Karpas-422 (cell line): ENCODE measurements at regions not wholly inside any gene's neighbourhood (a gene's known extent, or its start where the extent isn't known, plus 50 kb on each side); places are given as distances from the start of the nearest gene placed in this dataset.

Experiments
- DNase-seq: peaks from one replicate; pipeline ENCODE4 v3.0.0-alpha.2; 2015
- H2AFZ ChIP-seq: fragments of 200-600 bp; sonication (generic); 2 replicates; pipeline ENCODE4 v1.6.1; 2014; ENCODE audit warnings: antibody characterized with exemption, low read length, mixed read lengths
- H3K27ac ChIP-seq: fragments of 200-600 bp; sonication (generic); 2 replicates; pipeline ENCODE4 v1.5.1; 2014; ENCODE audit warnings: mild to moderate bottlenecking, low read length, moderate library complexity
- H3K27me3 ChIP-seq: fragments of 200-600 bp; sonication (generic); 2 replicates; pipeline ENCODE4 v1.6.1; 2014; ENCODE audit warnings: low read length, mixed read lengths
- H3K36me3 ChIP-seq: fragments of 200-600 bp; sonication (generic); 2 replicates; pipeline ENCODE4 v1.6.1; 2014; ENCODE audit warnings: low read length, mixed read lengths; ENCODE audit not compliant: insufficient read depth
- H3K4me1 ChIP-seq: fragments of 200-600 bp; sonication (generic); 2 replicates; pipeline ENCODE4 v1.6.1; 2014; ENCODE audit warnings: mild to moderate bottlenecking, low read length, mixed read lengths
- H3K4me2 ChIP-seq: fragments of 200-600 bp; sonication (generic); 2 replicates; pipeline ENCODE4 v1.6.1; 2014; ENCODE audit warnings: low read length, low read depth, mild to moderate bottlenecking; ENCODE audit not compliant: poor library complexity, severe bottlenecking
- H3K4me3 ChIP-seq: fragments of 200-600 bp; sonication (generic); 2 replicates; pipeline ENCODE4 v1.5.1; 2014; ENCODE audit warnings: mild to moderate bottlenecking, antibody characterized with exemption, low read length, mixed read lengths
- H3K79me2 ChIP-seq: fragments of 200-600 bp; sonication (generic); 2 replicates; pipeline ENCODE4 v1.6.1; 2014; ENCODE audit warnings: mild to moderate bottlenecking, low read length, mixed read lengths
- H3K9ac ChIP-seq: fragments of 200-600 bp; sonication (generic); 2 replicates; pipeline ENCODE4 v1.6.0; 2014; ENCODE audit warnings: low read length
- H3K9me2 ChIP-seq: fragments of 200-600 bp; sonication (generic), shearing (Covaris generic); replicated peaks from 2 replicates; pipeline ENCODE4 v1.6.0; 2014; ENCODE audit warnings: mild to moderate bottlenecking, low read length, moderate library complexity; ENCODE audit not compliant: insufficient read depth
- H3K9me3 ChIP-seq: fragments of 300-700, 200-600 bp; sonication (generic); 2 replicates; pipeline ENCODE4 v1.6.1; 2014; ENCODE audit warnings: low read length, mixed read lengths
- H4K20me1 ChIP-seq: fragments of 200-600 bp; sonication (generic); 2 replicates; pipeline ENCODE4 v1.6.1; 2014; ENCODE audit warnings: mild to moderate bottlenecking, antibody characterized with exemption, low read length, low read depth; ENCODE audit not compliant: insufficient read depth

DNA sequence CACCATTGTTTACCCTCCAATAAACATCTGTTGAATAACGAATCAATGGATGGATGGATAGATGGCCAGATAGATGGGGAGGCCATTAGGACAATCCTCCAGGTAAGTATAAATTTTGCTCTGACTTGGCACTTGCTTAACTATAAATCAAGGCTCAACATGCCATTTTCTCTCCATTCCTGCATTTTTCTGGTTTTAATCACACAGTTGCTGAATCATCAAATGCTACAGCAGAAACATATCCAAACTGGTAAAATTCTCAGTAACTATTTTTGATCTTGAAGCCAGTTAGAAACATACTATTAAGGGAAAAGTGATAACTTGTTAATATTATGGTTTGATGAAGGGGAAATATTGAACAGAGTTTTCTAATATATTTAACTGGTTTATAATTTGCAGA is 71.5 kb upstream of the MTAP start:
- Histone ChIP-seq H3K36me3 (no peaks in the 10 kb centered on the region), H3K9me3 (no peaks in the 10 kb centered on the region), H3K4me1 (no peaks in the 10 kb centered on the region), H3K9ac (no peak overlapping the region), H2AFZ (no peak overlapping the region), H3K4me3 (no peak overlapping the region), H4K20me1 (no peaks in the 10 kb centered on the region), H3K27ac (no peak overlapping the region), H3K4me2 (no peak overlapping the region), H3K9me2 (no peaks in the 10 kb centered on the region), H3K79me2 (no peaks in the 10 kb centered on the region), H3K27me3 (no peaks in the 10 kb centered on the region)
- DNase-seq = no peak

DNA sequence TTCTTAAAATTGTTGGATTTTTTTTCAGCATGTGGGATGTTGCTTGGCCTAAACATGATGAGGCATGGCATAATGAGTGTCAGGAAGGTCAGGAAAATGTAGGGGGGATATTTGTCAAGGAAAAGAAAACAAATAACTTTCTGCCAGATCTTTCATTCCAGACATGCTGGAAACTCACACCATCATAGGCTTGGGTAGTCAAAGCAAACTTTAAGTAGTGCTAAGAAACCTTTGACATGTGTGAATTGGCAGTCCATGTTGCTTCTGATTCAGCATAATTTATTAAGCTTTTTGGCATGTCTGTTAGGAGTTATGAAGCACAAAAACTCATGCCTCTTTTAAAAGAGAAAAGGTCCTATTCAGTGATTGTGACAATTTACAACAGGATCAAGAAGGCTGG is 61.3 kb upstream of the MTAP start:
- no peaks in the 10 kb centered on the region for H3K27me3 ChIP-seq
- no peak overlapping the region for H2AFZ ChIP-seq
- no peaks in the 10 kb centered on the region for H3K4me1 ChIP-seq
- no peak overlapping the region for H3K4me2 ChIP-seq
- no peak for DNase-seq
- no peak overlapping the region for H3K27ac ChIP-seq
- no peak overlapping the region for H3K9ac ChIP-seq
- H3K9me2 ChIP-seq = no peaks in the 10 kb centered on the region
- no peaks in the 10 kb centered on the region for H3K9me3 ChIP-seq
- H3K36me3 ChIP-seq = no peaks in the 10 kb centered on the region
- H3K4me3 ChIP-seq = no peak overlapping the region
- H4K20me1 ChIP-seq = no peaks in the 10 kb centered on the region
- H3K79me2 ChIP-seq = no peaks in the 10 kb centered on the region

DNA sequence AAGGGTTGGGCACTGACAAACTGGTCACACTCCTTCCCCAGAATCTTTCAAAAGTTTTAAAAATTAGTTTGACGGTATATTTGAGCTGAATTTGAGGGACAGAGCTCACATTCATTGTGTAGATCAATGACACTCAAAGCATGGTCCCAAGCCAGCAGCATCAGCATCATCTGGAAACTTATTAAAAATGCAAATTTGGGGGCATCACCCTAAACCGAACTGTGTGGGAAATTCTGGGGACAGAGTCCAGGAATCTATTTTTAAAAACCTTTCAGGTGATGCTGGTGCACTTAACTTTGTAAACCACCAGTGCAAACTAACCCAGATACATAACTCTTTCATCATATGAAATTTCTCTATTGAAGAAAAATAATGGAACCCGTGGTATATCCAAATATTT is 58.1 kb upstream of the MTAP start:
- no peaks in the 10 kb centered on the region for H3K9me3 ChIP-seq

DNA sequence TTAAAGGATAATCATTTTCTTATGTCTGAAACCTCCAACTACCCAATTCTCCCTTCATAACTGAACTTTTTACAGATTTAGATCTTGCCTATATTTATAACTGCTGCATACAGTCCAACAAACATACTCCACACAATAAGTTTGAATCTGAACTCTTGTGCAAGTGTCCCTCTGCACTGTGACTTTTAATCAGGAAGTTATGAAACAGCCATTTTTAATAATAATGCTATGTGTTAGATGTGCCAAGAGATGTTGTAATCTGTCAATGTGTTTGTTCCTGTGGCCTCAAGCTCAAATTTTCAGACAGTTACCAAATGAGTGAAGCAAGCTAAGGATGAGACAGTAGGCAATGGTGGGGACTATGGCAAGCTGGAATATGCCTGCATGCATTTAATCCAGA is 57.6 kb upstream of the MTAP start:
- no peaks in the 10 kb centered on the region for H3K9me3 ChIP-seq
- no peaks in the 10 kb centered on the region for H3K4me1 ChIP-seq
- H2AFZ ChIP-seq = no peak overlapping the region
- H3K9me2 ChIP-seq = no peaks in the 10 kb centered on the region
- no peak overlapping the region for H3K4me2 ChIP-seq
- no peak overlapping the region for H3K4me3 ChIP-seq
- H4K20me1 ChIP-seq = no peaks in the 10 kb centered on the region
- H3K79me2 ChIP-seq = no peaks in the 10 kb centered on the region
- no peak overlapping the region for H3K9ac ChIP-seq
- no peaks in the 10 kb centered on the region for H3K36me3 ChIP-seq
- no peak for DNase-seq
- H3K27ac ChIP-seq = no peak overlapping the region
- no peaks in the 10 kb centered on the region for H3K27me3 ChIP-seq

More for the DNA sequence above, 58.1 kb upstream of the MTAP start:
- no peak overlapping the region for H2AFZ ChIP-seq
- no peaks in the 10 kb centered on the region for H4K20me1 ChIP-seq
- H3K9ac ChIP-seq = no peak overlapping the region
- H3K79me2 ChIP-seq = no peaks in the 10 kb centered on the region
- no peak overlapping the region for H3K4me3 ChIP-seq
- no peaks in the 10 kb centered on the region for H3K4me1 ChIP-seq
- DNase-seq = no peak
- H3K9me2 ChIP-seq = no peaks in the 10 kb centered on the region
- no peaks in the 10 kb centered on the region for H3K27me3 ChIP-seq
- no peak overlapping the region for H3K27ac ChIP-seq
- H3K4me2 ChIP-seq = no peak overlapping the region
- H3K36me3 ChIP-seq = no peaks in the 10 kb centered on the region

DNA sequence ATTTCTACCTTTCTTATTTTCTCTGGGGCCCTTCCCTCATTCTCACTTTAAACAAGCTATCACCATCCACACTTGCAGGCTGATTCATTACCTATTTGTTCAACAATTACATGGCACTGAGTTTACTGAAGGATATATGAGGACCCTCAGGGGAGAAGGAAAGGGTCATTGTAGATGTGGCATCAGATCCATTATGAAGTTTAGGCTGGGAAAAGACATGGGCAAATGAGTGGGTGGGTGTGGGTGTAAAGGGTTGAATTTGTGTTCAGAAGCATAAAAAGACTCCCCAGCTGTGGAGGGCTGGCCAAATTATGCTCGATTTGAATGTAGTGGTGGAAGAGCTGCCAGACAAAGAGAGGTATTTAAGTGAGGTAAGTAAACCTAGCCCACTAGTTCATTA is 55.9 kb upstream of the MTAP start:
- Histone ChIP-seq H4K20me1 (no peaks in the 10 kb centered on the region), H3K36me3 (no peaks in the 10 kb centered on the region), H3K79me2 (no peaks in the 10 kb centered on the region), H3K4me3 (no peak overlapping the region), H3K9me2 (no peaks in the 10 kb centered on the region), H3K27me3 (no peaks in the 10 kb centered on the region), H3K4me1 (no peaks in the 10 kb centered on the region), H3K9me3 (no peaks in the 10 kb centered on the region), H3K9ac (no peak overlapping the region), H2AFZ (no peak overlapping the region), H3K27ac (no peak overlapping the region), H3K4me2 (no peak overlapping the region)
- DNase-seq = no peak

DNA sequence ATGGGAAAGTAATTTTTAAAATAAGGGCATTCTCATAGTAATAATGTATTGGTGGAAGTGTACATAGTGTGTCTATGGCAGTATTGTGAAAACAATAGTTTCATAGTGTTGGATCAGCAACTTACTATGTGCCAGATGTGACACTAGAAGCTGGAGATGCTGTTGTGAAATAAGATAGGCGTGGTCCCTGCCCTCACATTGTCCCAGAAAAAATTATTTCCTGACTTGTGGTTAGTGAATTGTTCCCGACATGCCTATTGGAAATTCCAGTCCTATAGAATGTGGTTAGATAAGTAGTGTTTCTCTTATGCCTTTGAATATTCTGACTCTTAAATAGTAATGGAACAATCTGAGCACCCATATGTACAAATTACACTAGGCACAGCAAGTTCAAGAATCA is 55.3 kb upstream of the MTAP start:
- no peaks in the 10 kb centered on the region for H3K4me1 ChIP-seq
- no peak overlapping the region for H3K9ac ChIP-seq
- H3K27ac ChIP-seq = no peak overlapping the region
- H3K4me3 ChIP-seq = no peak overlapping the region
- H4K20me1 ChIP-seq = no peaks in the 10 kb centered on the region
- no peaks in the 10 kb centered on the region for H3K27me3 ChIP-seq
- no peaks in the 10 kb centered on the region for H3K9me3 ChIP-seq
- H3K79me2 ChIP-seq = no peaks in the 10 kb centered on the region
- DNase-seq = no peak
- H3K36me3 ChIP-seq = no peaks in the 10 kb centered on the region
- H2AFZ ChIP-seq = no peak overlapping the region
- H3K9me2 ChIP-seq = no peaks in the 10 kb centered on the region
- H3K4me2 ChIP-seq = no peak overlapping the region

DNA sequence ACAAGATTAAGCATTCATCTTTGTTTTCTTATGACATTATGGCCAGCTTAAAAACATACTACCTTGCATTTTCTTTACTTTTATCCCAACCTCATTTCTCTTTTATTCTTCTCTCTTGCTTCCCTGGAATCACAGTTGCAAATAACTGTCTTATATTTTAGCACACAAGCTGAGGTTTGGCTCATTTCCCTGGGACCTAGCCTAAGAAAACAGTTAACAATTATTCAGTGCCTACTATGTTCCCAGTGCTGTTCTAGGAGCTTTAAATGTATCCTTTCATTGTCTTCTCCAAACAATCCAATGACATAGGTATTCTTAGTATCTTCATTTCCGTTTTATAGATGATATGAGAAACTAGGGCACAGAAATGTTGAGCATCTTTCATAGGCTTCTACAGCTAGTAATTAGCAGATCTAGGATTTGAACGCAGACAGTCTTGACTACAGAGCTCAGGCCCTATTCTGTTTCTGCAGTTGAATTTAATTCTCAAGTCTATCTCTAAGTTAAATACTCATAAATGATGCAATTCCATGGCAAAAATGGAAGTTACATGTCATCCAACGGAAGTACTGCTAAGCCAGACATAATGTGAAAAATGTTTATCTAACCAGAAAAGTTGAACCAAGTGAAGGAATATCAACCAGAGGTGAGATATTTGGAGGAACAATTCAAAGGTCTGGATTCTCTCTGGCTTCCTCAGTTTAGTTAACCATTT is 52.3 kb upstream of the MTAP start:
- H3K9me3 ChIP-seq = no peaks in the 10 kb centered on the region
- no peaks in the 10 kb centered on the region for H3K36me3 ChIP-seq
- H3K9me2 ChIP-seq = no peaks in the 10 kb centered on the region
- no peak overlapping the region for H3K27ac ChIP-seq
- no peak overlapping the region for H3K4me2 ChIP-seq
- no peaks in the 10 kb centered on the region for H3K27me3 ChIP-seq
- H3K4me3 ChIP-seq = no peak overlapping the region
- H3K4me1 ChIP-seq = no peaks in the 10 kb centered on the region
- no peaks in the 10 kb centered on the region for H4K20me1 ChIP-seq
- no peak overlapping the region for H3K9ac ChIP-seq
- H2AFZ ChIP-seq = no peak overlapping the region
- no peak for DNase-seq
- no peaks in the 10 kb centered on the region for H3K79me2 ChIP-seq

DNA sequence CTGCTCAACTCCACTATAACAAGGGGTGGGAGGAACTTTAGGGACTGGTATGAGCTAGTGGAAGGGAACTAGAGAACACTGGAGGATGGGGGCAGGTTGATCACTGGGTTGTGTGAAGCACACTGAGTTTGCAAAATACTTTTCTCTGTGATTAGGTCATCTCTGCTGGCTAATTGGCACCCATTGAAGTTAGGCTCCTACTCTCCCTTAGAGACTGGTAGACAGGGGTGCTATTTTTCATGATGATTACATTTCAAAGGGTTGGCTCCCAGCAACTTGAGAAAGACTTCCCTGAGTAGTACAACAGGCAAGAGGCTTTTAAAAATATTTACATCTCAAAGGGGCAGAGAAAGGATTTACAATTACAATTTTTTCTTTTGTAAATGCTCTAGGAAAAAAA is 50.4 kb upstream of the MTAP start:
- DNase-seq = no peak
- H3K4me3 ChIP-seq = no peak overlapping the region
- no peaks in the 10 kb centered on the region for H3K27me3 ChIP-seq
- H3K36me3 ChIP-seq = no peaks in the 10 kb centered on the region
- no peak overlapping the region for H2AFZ ChIP-seq
- H3K79me2 ChIP-seq = no peaks in the 10 kb centered on the region
- no peak overlapping the region for H3K27ac ChIP-seq
- no peaks in the 10 kb centered on the region for H3K4me1 ChIP-seq
- no peak overlapping the region for H3K4me2 ChIP-seq
- H3K9me3 ChIP-seq = no peaks in the 10 kb centered on the region
- no peak overlapping the region for H3K9ac ChIP-seq
- no peaks in the 10 kb centered on the region for H3K9me2 ChIP-seq
- H4K20me1 ChIP-seq = no peaks in the 10 kb centered on the region
